ENCODE measurements at regions not wholly inside any gene's neighbourhood (a gene's known extent, or its start where the extent isn't known, plus 50 kb on each side); places are given as distances from the start of the nearest gene placed in this dataset.

GRCh38 chr4:129239088-129239487, 143.1 kb downstream of the C4orf33 start:
- ChIA-PET CTCF (no interaction called here), POLR2A (no interaction called here)
- H3K9me3 Mint-ChIP-seq (ENCODE audit: insufficient read depth): no peaks in the 10 kb centered on the region
- TF ChIP-seq, protein P1, sequence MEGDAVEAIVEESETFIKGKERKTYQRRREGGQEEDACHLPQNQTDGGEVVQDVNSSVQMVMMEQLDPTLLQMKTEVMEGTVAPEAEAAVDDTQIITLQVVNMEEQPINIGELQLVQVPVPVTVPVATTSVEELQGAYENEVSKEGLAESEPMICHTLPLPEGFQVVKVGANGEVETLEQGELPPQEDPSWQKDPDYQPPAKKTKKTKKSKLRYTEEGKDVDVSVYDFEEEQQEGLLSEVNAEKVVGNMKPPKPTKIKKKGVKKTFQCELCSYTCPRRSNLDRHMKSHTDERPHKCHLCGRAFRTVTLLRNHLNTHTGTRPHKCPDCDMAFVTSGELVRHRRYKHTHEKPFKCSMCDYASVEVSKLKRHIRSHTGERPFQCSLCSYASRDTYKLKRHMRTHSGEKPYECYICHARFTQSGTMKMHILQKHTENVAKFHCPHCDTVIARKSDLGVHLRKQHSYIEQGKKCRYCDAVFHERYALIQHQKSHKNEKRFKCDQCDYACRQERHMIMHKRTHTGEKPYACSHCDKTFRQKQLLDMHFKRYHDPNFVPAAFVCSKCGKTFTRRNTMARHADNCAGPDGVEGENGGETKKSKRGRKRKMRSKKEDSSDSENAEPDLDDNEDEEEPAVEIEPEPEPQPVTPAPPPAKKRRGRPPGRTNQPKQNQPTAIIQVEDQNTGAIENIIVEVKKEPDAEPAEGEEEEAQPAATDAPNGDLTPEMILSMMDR (IDR thresholded peaks at IDR 0.05): no peak
- no peak for TF ChIP-seq EZH2 (IDR thresholded peaks at IDR 0.05; ENCODE audit: borderline replicate concordance, insufficient read depth, low read depth, low read length, poor library complexity, severe bottlenecking)
- Histone ChIP-seq H3K79me2 (ENCODE audit: control insufficient read depth, insufficient read depth, low read length) (no peaks in the 10 kb centered on the region), H3K27ac (ENCODE audit: low read length in 2 of 2) (no peak overlapping the region), H3K9ac (ENCODE audit: low read length) (no peak overlapping the region), H3K36me3 (replicated peaks in 1 of 2; ENCODE audit: control extremely low read depth in 1 of 2, control insufficient read depth in 1 of 2, extremely low read depth in 1 of 2, insufficient read depth in 2 of 2, low read length in 1 of 2) (no peaks in the 10 kb centered on the region), H3K4me3 (ENCODE audit: control extremely low read depth in 1 of 5, extremely low read depth in 1 of 5, insufficient read depth in 1 of 5, low read depth in 2 of 5, low read length in 4 of 5) (no peak overlapping the region), H3K9me3 (ENCODE audit: control extremely low read depth in 1 of 3, control insufficient read depth in 2 of 3, insufficient read depth in 1 of 3, low read length in 2 of 3) (peaks cover 0 to 3% (median 0%) of the 10 kb centered on the region in 3 donors), H3K4me1 (ENCODE audit: control insufficient read depth in 2 of 2, insufficient read depth in 2 of 2, low read length in 2 of 2) (no peaks in the 10 kb centered on the region), H2AFZ (ENCODE audit: insufficient read depth, low read depth, low read length, poor library complexity, severe bottlenecking) (no peak overlapping the region), H3K27me3 (replicated peaks in 1 of 4; ENCODE audit: control extremely low read depth in 1 of 4, control insufficient read depth in 3 of 4, insufficient read depth in 4 of 4, low read length in 3 of 4) (no peaks in the 10 kb centered on the region), H4K20me1 (ENCODE audit: control insufficient read depth, insufficient read depth, low read length, poor library complexity, severe bottlenecking) (no peaks in the 10 kb centered on the region), H3K4me2 (replicated peaks; ENCODE audit: low read depth, low read length, poor library complexity, severe bottlenecking) (no peak overlapping the region)
- DNase-seq: no peak
- ATAC-seq (ENCODE audit: low read depth): no peak
- peaks cover 3% of the 10 kb centered on the region for H3K27me3 Mint-ChIP-seq
- no peaks in the 10 kb centered on the region for H3K4me1 Mint-ChIP-seq
- no peak overlapping the region for H3K27ac Mint-ChIP-seq
- 81% methylated on average over 3 of the region's 3 CpGs for WGBS (ENCODE audit: insufficient coverage)
- no peak overlapping the region for H3K4me3 Mint-ChIP-seq
- intact Hi-C loops (cut with micrococcal nuclease): no loop called here

DNA sequence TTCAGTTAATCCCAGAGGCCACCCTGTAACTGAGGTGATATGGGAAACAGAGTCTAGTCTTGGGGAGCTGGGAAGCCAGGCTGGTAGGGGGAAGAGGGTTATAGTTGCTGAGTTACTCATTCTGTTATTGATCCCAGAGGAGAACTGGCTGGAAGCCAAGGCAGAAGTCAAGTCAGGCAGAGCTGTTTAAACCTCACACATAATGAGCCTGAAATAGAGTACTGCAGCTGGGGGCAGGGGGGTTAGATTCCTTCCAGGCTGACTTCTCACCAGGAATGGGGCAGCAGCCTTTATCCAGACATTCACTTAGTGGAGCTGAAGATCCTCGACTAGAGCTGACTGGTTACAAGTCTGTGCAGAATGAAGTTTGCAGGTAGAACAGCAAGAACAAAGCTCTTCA, 144.9 kb downstream of the C4orf33 start:
- Mint-ChIP-seq H3K4me3 (no peak overlapping the region), H3K27me3 (peaks cover 3% of the 10 kb centered on the region), H3K9me3 (ENCODE audit: insufficient read depth) (no peaks in the 10 kb centered on the region), H3K4me1 (no peaks in the 10 kb centered on the region), H3K27ac (no peak overlapping the region)
- Histone ChIP-seq H3K79me2 (ENCODE audit: control insufficient read depth, insufficient read depth, low read length) (no peaks in the 10 kb centered on the region), H3K4me2 (replicated peaks; ENCODE audit: low read depth, low read length, poor library complexity, severe bottlenecking) (no peak overlapping the region), H2AFZ (ENCODE audit: insufficient read depth, low read depth, low read length, poor library complexity, severe bottlenecking) (no peak overlapping the region), H3K4me3 (ENCODE audit: control extremely low read depth in 1 of 5, extremely low read depth in 1 of 5, insufficient read depth in 1 of 5, low read depth in 2 of 5, low read length in 4 of 5) (no peak overlapping the region), H3K36me3 (replicated peaks in 1 of 2; ENCODE audit: control extremely low read depth in 1 of 2, control insufficient read depth in 1 of 2, extremely low read depth in 1 of 2, insufficient read depth in 2 of 2, low read length in 1 of 2) (no peaks in the 10 kb centered on the region), H3K27me3 (replicated peaks in 1 of 4; ENCODE audit: control extremely low read depth in 1 of 4, control insufficient read depth in 3 of 4, insufficient read depth in 4 of 4, low read length in 3 of 4) (no peaks in the 10 kb centered on the region), H3K9me3 (ENCODE audit: control extremely low read depth in 1 of 3, control insufficient read depth in 2 of 3, insufficient read depth in 1 of 3, low read length in 2 of 3) (no peaks in the 10 kb centered on the region), H3K27ac (ENCODE audit: low read length in 2 of 2) (no peak overlapping the region), H4K20me1 (ENCODE audit: control insufficient read depth, insufficient read depth, low read length, poor library complexity, severe bottlenecking) (no peaks in the 10 kb centered on the region), H3K4me1 (ENCODE audit: control insufficient read depth in 2 of 2, insufficient read depth in 2 of 2, low read length in 2 of 2) (no peaks in the 10 kb centered on the region), H3K9ac (ENCODE audit: low read length) (no peak overlapping the region)
- WGBS (ENCODE audit: insufficient coverage): no CpG with 5 or more reads among the region's 1 CpG
- intact Hi-C loops (cut with micrococcal nuclease): no loop called here
- no peak for TF ChIP-seq EZH2 (IDR thresholded peaks at IDR 0.05; ENCODE audit: borderline replicate concordance, insufficient read depth, low read depth, low read length, poor library complexity, severe bottlenecking)
- TF ChIP-seq, protein P1 (IDR thresholded peaks at IDR 0.05): no peak
- POLR2A ChIA-PET: no interaction called here
- DNase-seq (no peak), ATAC-seq (ENCODE audit: low read depth) (no peak)
- CTCF ChIA-PET: interaction anchor here (1.1 kb wide), 1 partner anchor 8 kb away, joined by 3 read pairs; no protein-coding TSS in a partner anchor

All from B cell (primary cell).